ENCODE measurements at regions not wholly inside any gene's neighbourhood (a gene's known extent, or its start where the extent isn't known, plus 50 kb on each side); places are given as distances from the start of the nearest gene placed in this dataset.

DNA sequence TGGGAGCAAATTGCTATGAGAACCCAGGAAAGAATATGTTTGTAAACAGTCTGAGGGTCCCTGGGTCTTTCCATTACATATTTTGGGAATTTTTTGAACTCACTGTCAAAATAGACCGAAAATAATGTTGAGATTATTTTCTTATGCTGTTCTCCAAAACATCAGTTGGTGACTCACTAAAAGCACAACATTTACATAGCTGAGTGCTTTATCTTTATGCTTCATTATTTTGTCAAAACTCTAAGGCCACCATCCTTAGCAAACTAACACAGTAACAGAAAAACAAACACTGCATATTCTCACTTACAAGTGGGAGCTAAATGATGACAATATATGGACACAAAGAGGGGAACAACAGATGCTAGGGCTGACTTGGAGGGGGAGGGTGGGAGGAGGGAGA is 459.3 kb downstream of the ADGRL2 start:
- no peak overlapping the region for H3K27ac ChIP-seq (ENCODE audit: low read length)
- no peak overlapping the region for H3K9ac ChIP-seq (ENCODE audit: low read length)
- no peaks in the 10 kb centered on the region for H3K27me3 ChIP-seq (ENCODE audit: control insufficient read depth, insufficient read depth, low read length)
- no peaks in the 10 kb centered on the region for H3K4me1 ChIP-seq (ENCODE audit: control insufficient read depth, low read depth, low read length)
- no peaks in the 10 kb centered on the region for H3K9me3 ChIP-seq (ENCODE audit: control insufficient read depth, low read depth, low read length)
- H3K36me3 ChIP-seq (ENCODE audit: control insufficient read depth, low read depth, low read length), result no peaks in the 10 kb centered on the region
- no peak overlapping the region for H3K4me3 ChIP-seq (ENCODE audit: low read length)

DNA sequence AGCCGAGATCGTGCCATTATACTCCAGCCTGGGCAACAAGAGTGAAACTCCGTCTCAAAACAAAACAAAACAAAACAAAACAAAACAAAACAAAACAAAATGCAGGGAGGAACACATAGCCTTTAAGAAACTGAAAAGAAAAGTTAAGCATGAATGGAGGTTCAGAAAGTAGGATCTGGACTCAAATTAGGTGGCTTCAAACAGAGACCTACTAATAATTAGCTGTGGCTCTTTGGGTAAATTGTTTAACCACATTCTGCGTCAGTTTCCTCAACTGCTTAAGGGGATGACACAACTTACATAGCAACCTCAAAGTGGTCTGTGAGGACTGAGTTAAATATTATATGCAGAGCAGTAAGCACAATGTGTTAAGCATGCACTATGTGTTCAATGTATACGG is 458.2 kb downstream of the ADGRL2 start:
- H3K4me1 ChIP-seq (ENCODE audit: control insufficient read depth, low read depth, low read length), result no peaks in the 10 kb centered on the region
- no peak overlapping the region for H3K9ac ChIP-seq (ENCODE audit: low read length)
- no peaks in the 10 kb centered on the region for H3K9me3 ChIP-seq (ENCODE audit: control insufficient read depth, low read depth, low read length)
- H3K4me3 ChIP-seq (ENCODE audit: low read length), result no peak overlapping the region
- H3K27ac ChIP-seq (ENCODE audit: low read length), result no peak overlapping the region
- H3K36me3 ChIP-seq (ENCODE audit: control insufficient read depth, low read depth, low read length), result no peaks in the 10 kb centered on the region
- H3K27me3 ChIP-seq (ENCODE audit: control insufficient read depth, insufficient read depth, low read length), result no peaks in the 10 kb centered on the region

DNA sequence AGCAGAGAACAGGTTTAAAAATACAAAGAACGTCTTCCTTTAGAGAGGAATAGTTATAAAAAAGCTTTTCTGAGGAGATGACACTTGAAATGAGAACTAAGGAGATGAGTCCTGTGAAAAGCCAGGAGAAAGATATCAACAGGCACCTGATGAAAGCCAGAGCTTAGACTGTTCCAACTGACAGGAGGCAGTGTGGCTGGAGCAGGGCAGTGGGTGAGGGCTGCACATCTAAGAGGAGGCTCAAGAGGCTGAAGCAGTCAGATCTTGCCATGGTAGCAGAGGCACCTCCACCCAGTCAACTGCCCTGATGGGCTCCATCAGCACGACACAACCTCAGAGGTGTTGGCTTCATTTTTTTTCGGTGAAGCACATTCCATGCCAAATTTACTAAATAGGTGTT is 445.3 kb downstream of the ADGRL2 start:
- Histone ChIP-seq H3K36me3 (ENCODE audit: control insufficient read depth, low read depth, low read length) (no peaks in the 10 kb centered on the region), H3K9ac (ENCODE audit: low read length) (no peak overlapping the region), H3K9me3 (ENCODE audit: control insufficient read depth, low read depth, low read length) (no peaks in the 10 kb centered on the region), H3K27me3 (ENCODE audit: control insufficient read depth, insufficient read depth, low read length) (no peaks in the 10 kb centered on the region), H3K27ac (ENCODE audit: low read length) (no peak overlapping the region), H3K4me3 (ENCODE audit: low read length) (no peak overlapping the region), H3K4me1 (ENCODE audit: control insufficient read depth, low read depth, low read length) (no peaks in the 10 kb centered on the region)

DNA sequence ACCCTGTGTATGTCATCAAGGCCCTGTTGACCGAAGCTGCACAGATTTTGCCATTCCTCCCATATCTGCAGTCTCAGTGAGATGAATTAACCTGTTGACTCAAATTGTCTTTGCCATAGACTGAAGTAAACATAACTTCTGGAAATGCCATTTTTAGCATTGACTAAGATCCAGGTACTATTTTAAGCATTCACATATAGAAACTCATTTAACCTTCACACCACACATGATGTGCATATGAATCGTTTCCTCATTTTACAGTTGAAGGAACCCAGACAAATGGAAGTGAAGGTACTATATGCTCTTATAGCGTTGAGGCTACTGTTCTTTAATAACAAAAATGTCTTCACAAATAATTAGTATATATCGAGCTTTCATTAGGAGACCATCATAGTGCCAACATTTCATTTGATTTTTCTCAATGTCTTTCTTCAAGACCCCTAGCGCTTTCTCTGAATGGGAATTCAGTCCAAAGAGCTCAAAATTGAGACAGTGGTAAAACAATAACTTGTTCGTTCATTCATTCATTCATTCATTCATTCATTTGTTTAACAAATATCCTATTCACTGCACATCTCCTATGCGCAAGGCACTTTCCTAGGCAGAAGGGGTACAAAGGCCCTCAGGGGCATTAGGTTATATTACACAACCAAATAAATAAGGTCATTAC is 444.7 kb downstream of the ADGRL2 start:
- no peaks in the 10 kb centered on the region for H3K36me3 ChIP-seq (ENCODE audit: control insufficient read depth, low read depth, low read length)
- H3K4me3 ChIP-seq (ENCODE audit: low read length), result no peak overlapping the region
- H3K9me3 ChIP-seq (ENCODE audit: control insufficient read depth, low read depth, low read length), result no peaks in the 10 kb centered on the region
- no peaks in the 10 kb centered on the region for H3K27me3 ChIP-seq (ENCODE audit: control insufficient read depth, insufficient read depth, low read length)
- no peak overlapping the region for H3K9ac ChIP-seq (ENCODE audit: low read length)
- no peaks in the 10 kb centered on the region for H3K4me1 ChIP-seq (ENCODE audit: control insufficient read depth, low read depth, low read length)
- no peak overlapping the region for H3K27ac ChIP-seq (ENCODE audit: low read length)

DNA sequence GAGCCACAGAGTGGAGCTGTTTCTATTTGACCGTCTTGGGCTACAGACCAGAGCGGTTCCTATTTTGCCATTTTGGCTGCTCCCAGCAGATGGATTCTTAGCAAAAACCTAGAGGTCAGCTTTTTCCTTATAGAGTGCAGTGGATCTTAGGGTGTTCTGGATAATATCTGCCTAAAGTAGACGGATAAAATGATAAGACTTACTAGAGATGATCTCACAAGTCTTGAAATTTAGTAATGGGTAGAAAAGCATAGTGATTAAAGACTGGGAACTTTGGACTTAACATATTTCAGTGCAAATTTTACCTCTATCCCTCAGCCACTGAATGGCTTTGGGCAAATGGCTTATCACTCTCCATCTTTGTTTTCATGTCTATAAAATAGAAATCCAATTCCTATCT is 439.8 kb downstream of the ADGRL2 start:
- Histone ChIP-seq H3K9ac (ENCODE audit: low read length) (no peak overlapping the region), H3K4me1 (ENCODE audit: control insufficient read depth, low read depth, low read length) (no peaks in the 10 kb centered on the region), H3K9me3 (ENCODE audit: control insufficient read depth, low read depth, low read length) (no peaks in the 10 kb centered on the region), H3K36me3 (ENCODE audit: control insufficient read depth, low read depth, low read length) (no peaks in the 10 kb centered on the region), H3K27ac (ENCODE audit: low read length) (no peak overlapping the region), H3K4me3 (ENCODE audit: low read length) (no peak overlapping the region), H3K27me3 (ENCODE audit: control insufficient read depth, insufficient read depth, low read length) (no peaks in the 10 kb centered on the region)

DNA sequence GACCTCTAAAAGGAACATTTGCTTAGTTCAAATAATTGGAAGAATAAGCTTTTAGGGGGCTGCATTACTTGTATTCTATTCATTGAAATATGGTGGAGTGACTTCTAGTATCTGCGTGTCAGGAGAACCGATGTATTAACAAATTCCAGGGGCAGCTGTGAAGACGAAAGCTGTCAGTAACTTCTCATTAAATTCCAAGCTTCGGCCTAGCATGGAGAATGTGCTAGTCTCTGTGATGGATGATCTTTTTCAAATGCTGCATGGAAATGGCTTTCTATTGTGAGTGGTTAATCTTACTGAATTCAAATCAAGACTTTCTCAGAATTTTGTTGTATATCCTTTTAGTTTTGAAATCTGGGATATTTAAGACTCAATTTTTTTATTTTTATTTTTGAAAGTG is 429.9 kb downstream of the ADGRL2 start:
- H3K9me3 ChIP-seq (ENCODE audit: control insufficient read depth, low read depth, low read length), result no peaks in the 10 kb centered on the region
- H3K4me1 ChIP-seq (ENCODE audit: control insufficient read depth, low read depth, low read length), result no peaks in the 10 kb centered on the region
- no peaks in the 10 kb centered on the region for H3K27me3 ChIP-seq (ENCODE audit: control insufficient read depth, insufficient read depth, low read length)
- H3K4me3 ChIP-seq (ENCODE audit: low read length), result no peak overlapping the region
- no peaks in the 10 kb centered on the region for H3K36me3 ChIP-seq (ENCODE audit: control insufficient read depth, low read depth, low read length)
- H3K27ac ChIP-seq (ENCODE audit: low read length), result no peak overlapping the region
- H3K9ac ChIP-seq (ENCODE audit: low read length), result no peak overlapping the region

DNA sequence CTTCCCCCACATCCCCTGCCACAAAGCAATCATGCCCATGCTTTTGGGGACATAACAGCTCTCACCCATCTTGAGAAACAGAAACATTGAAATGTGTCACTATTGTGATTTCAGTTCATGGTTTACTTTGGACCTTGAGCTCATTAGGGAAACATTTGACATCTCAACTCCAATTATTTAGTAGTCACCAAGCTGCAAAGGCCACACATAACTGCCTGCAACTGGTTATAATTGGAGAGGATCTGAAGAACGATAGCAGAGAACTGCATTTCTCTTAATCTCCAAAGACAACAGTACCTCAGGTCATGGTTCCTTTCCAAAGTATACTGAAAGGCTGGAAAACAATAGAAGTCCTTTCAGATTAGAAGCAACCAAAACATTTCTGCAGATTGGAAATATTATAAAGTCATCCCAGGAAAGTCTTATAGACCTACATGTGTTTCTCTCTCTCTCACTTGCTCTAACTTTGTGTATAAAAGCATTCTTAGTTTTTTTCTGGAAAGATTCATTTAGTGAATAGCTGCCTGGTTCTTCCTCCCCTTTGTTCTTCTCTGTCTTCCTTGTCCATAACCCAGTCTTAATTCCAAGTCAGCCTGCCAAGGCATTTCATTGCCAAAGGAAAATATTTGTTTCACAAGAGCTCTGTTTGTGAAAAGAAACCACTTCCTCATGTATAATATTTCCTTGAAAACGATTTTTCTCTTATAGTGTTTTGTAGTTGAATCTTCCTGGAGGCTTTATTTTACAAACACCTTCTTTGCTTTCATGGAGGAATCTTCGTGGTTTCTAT is 426.8 kb downstream of the ADGRL2 start:
- Histone ChIP-seq H3K4me1 (ENCODE audit: control insufficient read depth, low read depth, low read length) (no peaks in the 10 kb centered on the region), H3K4me3 (ENCODE audit: low read length) (no peak overlapping the region), H3K27me3 (ENCODE audit: control insufficient read depth, insufficient read depth, low read length) (no peaks in the 10 kb centered on the region), H3K9ac (ENCODE audit: low read length) (no peak overlapping the region), H3K36me3 (ENCODE audit: control insufficient read depth, low read depth, low read length) (no peaks in the 10 kb centered on the region), H3K27ac (ENCODE audit: low read length) (no peak overlapping the region), H3K9me3 (ENCODE audit: control insufficient read depth, low read depth, low read length) (no peaks in the 10 kb centered on the region)

DNA sequence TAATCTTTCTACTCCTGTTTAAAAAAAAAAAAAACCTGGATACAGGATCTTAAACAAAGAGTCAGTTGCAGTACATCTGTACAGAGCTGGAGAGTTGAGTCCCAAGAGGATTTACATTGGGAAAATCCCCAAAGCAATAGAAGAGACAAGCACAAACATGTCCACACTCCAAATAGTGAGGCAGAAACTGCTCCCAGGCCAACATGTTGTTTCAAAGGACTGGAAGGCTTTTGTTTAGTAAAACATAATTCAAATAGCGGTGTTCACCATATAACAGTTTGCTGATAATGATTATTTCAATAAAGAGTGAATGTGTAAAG is 425.4 kb downstream of the ADGRL2 start:
- H3K36me3 ChIP-seq (ENCODE audit: control insufficient read depth, low read depth, low read length), result no peaks in the 10 kb centered on the region
- H3K27me3 ChIP-seq (ENCODE audit: control insufficient read depth, insufficient read depth, low read length), result no peaks in the 10 kb centered on the region
- H3K9ac ChIP-seq (ENCODE audit: low read length), result no peak overlapping the region
- H3K4me3 ChIP-seq (ENCODE audit: low read length), result no peak overlapping the region
- H3K4me1 ChIP-seq (ENCODE audit: control insufficient read depth, low read depth, low read length), result no peaks in the 10 kb centered on the region
- H3K9me3 ChIP-seq (ENCODE audit: control insufficient read depth, low read depth, low read length), result no peaks in the 10 kb centered on the region
- H3K27ac ChIP-seq (ENCODE audit: low read length), result no peak overlapping the region

DNA sequence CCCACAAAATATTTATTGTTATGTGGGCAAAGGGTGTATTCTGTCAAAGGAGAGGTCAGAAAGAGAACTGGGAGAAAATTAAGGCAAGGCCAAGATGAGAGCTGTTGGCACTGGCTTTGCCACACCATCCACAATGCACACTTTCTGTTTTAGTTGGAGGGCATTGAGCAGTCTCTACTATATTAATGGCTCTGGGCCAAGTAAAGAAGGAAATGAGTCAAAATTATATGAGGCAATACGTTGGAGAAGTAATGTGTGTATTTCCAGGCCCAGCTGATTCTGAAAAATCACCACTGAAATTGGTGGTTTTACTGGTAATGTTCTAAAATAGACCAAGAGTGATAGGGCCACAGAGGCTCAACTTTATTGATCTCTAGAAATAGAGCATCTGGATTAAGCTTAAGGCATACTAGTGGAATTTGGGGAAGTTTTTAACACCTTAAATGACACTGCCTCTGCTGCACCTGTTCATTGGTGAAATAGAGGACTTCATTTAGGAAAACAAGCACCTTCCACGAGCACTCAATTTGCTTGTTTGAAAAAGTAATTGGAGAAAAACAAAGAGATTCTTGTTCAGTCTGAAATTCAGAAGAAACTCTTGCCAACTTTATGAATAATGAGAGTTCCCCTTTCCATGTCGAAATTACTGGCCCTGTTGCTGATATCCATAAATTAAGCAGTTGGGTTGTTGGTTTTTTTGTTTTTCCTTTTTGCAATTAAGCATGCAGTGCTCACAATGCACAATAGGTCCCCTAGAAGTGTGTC is 424.9 kb downstream of the ADGRL2 start:
- no peaks in the 10 kb centered on the region for H3K4me1 ChIP-seq (ENCODE audit: control insufficient read depth, low read depth, low read length)
- H3K4me3 ChIP-seq (ENCODE audit: low read length), result no peak overlapping the region
- no peak overlapping the region for H3K9ac ChIP-seq (ENCODE audit: low read length)
- no peaks in the 10 kb centered on the region for H3K9me3 ChIP-seq (ENCODE audit: control insufficient read depth, low read depth, low read length)
- H3K27ac ChIP-seq (ENCODE audit: low read length), result no peak overlapping the region
- H3K27me3 ChIP-seq (ENCODE audit: control insufficient read depth, insufficient read depth, low read length), result no peaks in the 10 kb centered on the region
- H3K36me3 ChIP-seq (ENCODE audit: control insufficient read depth, low read depth, low read length), result no peaks in the 10 kb centered on the region

DNA sequence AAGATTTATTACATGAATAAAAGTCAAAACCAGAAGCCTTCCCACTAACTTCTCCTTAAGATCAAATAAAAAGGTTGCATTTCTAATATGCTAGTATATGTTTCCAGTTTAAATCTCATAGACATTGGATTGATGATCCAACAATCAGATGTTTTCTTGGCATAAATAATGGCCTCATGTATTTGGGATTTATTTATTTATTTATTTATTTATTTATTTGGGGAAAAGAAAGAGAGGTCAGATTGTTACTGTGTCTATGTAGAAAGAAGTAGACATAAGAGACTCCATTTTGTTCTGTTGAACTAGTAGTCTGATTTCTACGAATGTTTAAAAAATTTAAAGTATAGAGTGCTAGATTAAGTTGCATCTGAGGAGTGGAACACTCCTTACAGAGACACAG is 422.4 kb downstream of the ADGRL2 start:
- Histone ChIP-seq H3K4me1 (ENCODE audit: control insufficient read depth, low read depth, low read length) (no peaks in the 10 kb centered on the region), H3K27me3 (ENCODE audit: control insufficient read depth, insufficient read depth, low read length) (no peaks in the 10 kb centered on the region), H3K27ac (ENCODE audit: low read length) (no peak overlapping the region), H3K9me3 (ENCODE audit: control insufficient read depth, low read depth, low read length) (no peaks in the 10 kb centered on the region), H3K36me3 (ENCODE audit: control insufficient read depth, low read depth, low read length) (no peaks in the 10 kb centered on the region), H3K4me3 (ENCODE audit: low read length) (no peak overlapping the region), H3K9ac (ENCODE audit: low read length) (no peak overlapping the region)

DNA sequence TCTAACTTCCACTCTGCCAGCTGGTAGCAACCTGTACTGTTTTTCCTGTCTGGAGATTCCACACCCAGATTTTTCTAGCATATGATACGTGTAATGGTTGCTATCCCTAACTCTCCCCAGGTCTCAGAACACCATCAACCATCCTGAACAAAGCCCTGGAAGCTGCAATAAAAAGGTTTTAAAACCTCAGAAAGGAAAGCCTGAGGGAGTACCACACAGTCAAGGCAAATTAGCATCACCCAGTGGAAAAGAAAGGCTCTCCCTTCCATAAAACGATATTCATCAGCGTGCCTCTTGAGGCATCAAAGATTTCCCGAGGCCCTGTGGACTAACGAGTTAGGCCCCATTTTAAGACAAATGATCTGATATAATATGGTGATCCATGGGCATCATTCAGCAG is 421.0 kb downstream of the ADGRL2 start:
- no peaks in the 10 kb centered on the region for H3K4me1 ChIP-seq (ENCODE audit: control insufficient read depth, low read depth, low read length)
- no peak overlapping the region for H3K4me3 ChIP-seq (ENCODE audit: low read length)
- H3K27me3 ChIP-seq (ENCODE audit: control insufficient read depth, insufficient read depth, low read length), result no peaks in the 10 kb centered on the region
- no peaks in the 10 kb centered on the region for H3K9me3 ChIP-seq (ENCODE audit: control insufficient read depth, low read depth, low read length)
- no peaks in the 10 kb centered on the region for H3K36me3 ChIP-seq (ENCODE audit: control insufficient read depth, low read depth, low read length)
- H3K27ac ChIP-seq (ENCODE audit: low read length), result no peak overlapping the region
- H3K9ac ChIP-seq (ENCODE audit: low read length), result no peak overlapping the region
